ENCODE measurements at regions not wholly inside any gene's neighbourhood (a gene's known extent, or its start where the extent isn't known, plus 50 kb on each side); places are given as distances from the start of the nearest gene placed in this dataset.

DNA sequence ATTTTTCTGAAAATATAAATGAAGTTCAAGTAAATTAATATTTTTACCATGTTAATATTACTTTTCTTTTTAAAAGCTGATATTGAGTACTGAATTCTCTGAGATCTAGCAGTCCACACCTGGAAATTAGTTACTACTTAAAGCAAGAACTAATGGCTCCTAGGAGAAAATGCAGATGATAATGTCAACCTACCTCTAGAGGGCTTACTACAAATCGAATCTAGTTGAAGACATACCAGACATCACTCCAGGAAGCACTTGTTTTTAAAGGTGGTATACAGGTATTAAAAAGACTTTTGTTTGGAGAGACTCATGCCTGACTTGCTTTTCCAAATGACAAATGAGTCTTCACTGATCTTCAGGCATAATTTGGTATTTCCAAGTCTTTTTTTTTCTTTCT lies 516.4 kb upstream of the BOD1L1 start:
- H3K4me1 Mint-ChIP-seq (ENCODE audit: unreplicated experiment), result no peaks in the 10 kb centered on the region
- no peaks in the 10 kb centered on the region for H3K9me3 Mint-ChIP-seq (ENCODE audit: unreplicated experiment)
- H3K27me3 Mint-ChIP-seq (ENCODE audit: unreplicated experiment), result no peaks in the 10 kb centered on the region
- no peak overlapping the region for H3K4me3 Mint-ChIP-seq (ENCODE audit: unreplicated experiment)
- H3K36me3 Mint-ChIP-seq (ENCODE audit: low read depth, unreplicated experiment), result no peaks in the 10 kb centered on the region
- TF ChIP-seq, protein P1, sequence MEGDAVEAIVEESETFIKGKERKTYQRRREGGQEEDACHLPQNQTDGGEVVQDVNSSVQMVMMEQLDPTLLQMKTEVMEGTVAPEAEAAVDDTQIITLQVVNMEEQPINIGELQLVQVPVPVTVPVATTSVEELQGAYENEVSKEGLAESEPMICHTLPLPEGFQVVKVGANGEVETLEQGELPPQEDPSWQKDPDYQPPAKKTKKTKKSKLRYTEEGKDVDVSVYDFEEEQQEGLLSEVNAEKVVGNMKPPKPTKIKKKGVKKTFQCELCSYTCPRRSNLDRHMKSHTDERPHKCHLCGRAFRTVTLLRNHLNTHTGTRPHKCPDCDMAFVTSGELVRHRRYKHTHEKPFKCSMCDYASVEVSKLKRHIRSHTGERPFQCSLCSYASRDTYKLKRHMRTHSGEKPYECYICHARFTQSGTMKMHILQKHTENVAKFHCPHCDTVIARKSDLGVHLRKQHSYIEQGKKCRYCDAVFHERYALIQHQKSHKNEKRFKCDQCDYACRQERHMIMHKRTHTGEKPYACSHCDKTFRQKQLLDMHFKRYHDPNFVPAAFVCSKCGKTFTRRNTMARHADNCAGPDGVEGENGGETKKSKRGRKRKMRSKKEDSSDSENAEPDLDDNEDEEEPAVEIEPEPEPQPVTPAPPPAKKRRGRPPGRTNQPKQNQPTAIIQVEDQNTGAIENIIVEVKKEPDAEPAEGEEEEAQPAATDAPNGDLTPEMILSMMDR (IDR thresholded peaks at IDR 0.05; ENCODE audit: unreplicated experiment), result peak; percentile 13
- H3K27ac Mint-ChIP-seq (ENCODE audit: unreplicated experiment), result no peak overlapping the region
- no peak for DNase-seq (ENCODE audit: low spot score)

DNA sequence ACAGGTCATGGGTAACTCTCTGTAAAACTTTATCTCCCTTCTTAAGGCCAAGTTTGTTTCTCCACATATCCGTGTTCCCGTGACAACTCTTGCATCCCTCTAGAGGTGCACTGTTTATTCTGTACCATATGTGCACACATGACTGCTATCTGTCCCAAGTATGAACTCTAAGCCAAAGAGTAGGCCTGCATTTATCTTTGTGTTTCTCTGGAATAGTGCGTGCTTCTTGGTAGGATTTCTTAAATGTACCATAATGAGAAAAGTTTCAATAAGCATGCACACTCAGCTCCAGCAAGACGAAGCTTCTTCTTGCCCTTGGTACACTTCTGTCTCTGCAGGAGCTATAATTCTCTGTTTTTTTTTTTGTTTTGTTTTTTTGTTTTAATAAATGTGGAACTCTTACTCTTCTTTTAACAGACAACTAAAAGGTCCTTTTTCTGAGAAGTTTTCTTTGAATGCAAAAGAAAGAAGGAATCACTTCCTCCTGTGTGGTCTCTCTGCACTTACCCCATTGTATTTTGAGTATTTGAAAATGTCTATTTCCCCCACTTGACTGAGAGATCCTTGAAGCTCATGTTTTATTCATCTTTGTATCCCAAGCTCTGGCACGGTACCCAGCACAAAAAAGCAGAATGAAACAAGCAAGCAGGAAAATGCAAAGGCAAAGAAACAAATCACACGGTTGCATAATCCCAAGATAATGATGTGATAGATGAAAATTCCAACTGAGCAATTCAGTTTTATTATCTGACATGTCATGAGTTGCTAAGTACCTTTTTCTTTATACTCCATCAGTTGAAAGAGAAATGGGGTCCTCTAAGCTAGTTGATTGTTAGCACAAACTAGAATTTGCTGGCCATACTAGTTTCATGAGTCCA lies 521.9 kb upstream of the BOD1L1 start:
- TF ChIP-seq, protein P1 (IDR thresholded peaks at IDR 0.05; ENCODE audit: unreplicated experiment), result no peak
- H3K4me1 Mint-ChIP-seq (ENCODE audit: unreplicated experiment), result peaks cover 6% of the 10 kb centered on the region
- no peaks in the 10 kb centered on the region for H3K27me3 Mint-ChIP-seq (ENCODE audit: unreplicated experiment)
- no peak overlapping the region for H3K27ac Mint-ChIP-seq (ENCODE audit: unreplicated experiment)
- no peak for DNase-seq (ENCODE audit: low spot score)
- no peaks in the 10 kb centered on the region for H3K9me3 Mint-ChIP-seq (ENCODE audit: unreplicated experiment)
- H3K36me3 Mint-ChIP-seq (ENCODE audit: low read depth, unreplicated experiment), result no peaks in the 10 kb centered on the region
- H3K4me3 Mint-ChIP-seq (ENCODE audit: unreplicated experiment), result no peak overlapping the region

- DNase-seq (ENCODE audit: low spot score), result no peak
- Mint-ChIP-seq H3K27me3 (ENCODE audit: unreplicated experiment) (no peaks in the 10 kb centered on the region), H3K4me3 (ENCODE audit: unreplicated experiment) (no peak overlapping the region), H3K9me3 (ENCODE audit: unreplicated experiment) (no peaks in the 10 kb centered on the region), H3K4me1 (ENCODE audit: unreplicated experiment) (peaks cover 10% of the 10 kb centered on the region), H3K36me3 (ENCODE audit: low read depth, unreplicated experiment) (no peaks in the 10 kb centered on the region), H3K27ac (ENCODE audit: unreplicated experiment) (no peak overlapping the region)
- TF ChIP-seq, protein P1 (IDR thresholded peaks at IDR 0.05; ENCODE audit: unreplicated experiment), result no peak
Observed at GRCh38 chr4:14151101-14151500, 523.6 kb upstream of the BOD1L1 start.

- Mint-ChIP-seq H3K9me3 (ENCODE audit: unreplicated experiment) (no peaks in the 10 kb centered on the region), H3K27me3 (ENCODE audit: unreplicated experiment) (peaks cover 2% of the 10 kb centered on the region), H3K4me3 (ENCODE audit: unreplicated experiment) (no peak overlapping the region), H3K27ac (ENCODE audit: unreplicated experiment) (no peak overlapping the region), H3K4me1 (ENCODE audit: unreplicated experiment) (peaks cover 13% of the 10 kb centered on the region), H3K36me3 (ENCODE audit: low read depth, unreplicated experiment) (no peaks in the 10 kb centered on the region)
- TF ChIP-seq, protein P1 (IDR thresholded peaks at IDR 0.05; ENCODE audit: unreplicated experiment), result no peak
- DNase-seq (ENCODE audit: low spot score), result no peak
Observed at GRCh38 chr4:14152834-14153519, 525.5 kb upstream of the BOD1L1 start.

DNA sequence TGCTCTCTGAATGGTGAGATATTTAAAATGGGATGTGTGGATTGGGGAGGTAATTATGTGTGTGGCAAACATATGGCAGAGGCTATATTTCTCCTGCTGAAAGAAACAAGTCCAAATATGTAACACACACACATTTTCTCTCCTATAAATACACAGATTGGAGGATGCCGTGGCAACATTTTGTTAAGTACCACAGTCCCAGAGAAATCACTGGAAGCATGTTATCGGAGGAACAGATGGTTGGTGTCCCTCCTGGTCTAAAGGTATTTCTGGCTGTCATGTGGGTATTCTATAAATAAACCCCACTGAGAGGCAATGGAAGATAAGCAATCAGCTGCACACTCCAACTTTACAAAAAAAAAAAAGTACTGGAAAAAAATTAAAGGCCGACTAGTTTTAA lies 528.3 kb upstream of the BOD1L1 start:
- no peak overlapping the region for H3K27ac Mint-ChIP-seq (ENCODE audit: unreplicated experiment)
- H3K4me3 Mint-ChIP-seq (ENCODE audit: unreplicated experiment), result no peak overlapping the region
- TF ChIP-seq, protein P1 (IDR thresholded peaks at IDR 0.05; ENCODE audit: unreplicated experiment), result no peak
- H3K9me3 Mint-ChIP-seq (ENCODE audit: unreplicated experiment), result no peaks in the 10 kb centered on the region
- H3K36me3 Mint-ChIP-seq (ENCODE audit: low read depth, unreplicated experiment), result no peaks in the 10 kb centered on the region
- DNase-seq (ENCODE audit: low spot score), result no peak
- H3K27me3 Mint-ChIP-seq (ENCODE audit: unreplicated experiment), result peaks cover 2% of the 10 kb centered on the region
- peaks cover 7% of the 10 kb centered on the region for H3K4me1 Mint-ChIP-seq (ENCODE audit: unreplicated experiment)
